Omental fat pad (tissue), 3 donors: ENCODE measurements at regions not wholly inside any gene's neighbourhood (a gene's known extent, or its start where the extent isn't known, plus 50 kb on each side); places are given as distances from the start of the nearest gene placed in this dataset.
"Not testable (repeated sequence)": the region's sequence is repeated elsewhere in the genome, so short reads cannot be mapped to it uniquely, and the experiment has no call there.

Source experiments
- ATAC-seq: fragments of 150-250 bp; one replicate; pipeline ENCODE4 v1.9.1; 2016; ENCODE audit warnings: mild to moderate bottlenecking, moderate library complexity; ENCODE audit not compliant: low FRiP score
- DNase-seq: peaks from one replicate; pipeline ENCODE4 v3.0.0-alpha.2; 2019; ENCODE audit warnings: low spot score
- CTCF ChIP-seq, 3 donors: fragments of 450-650 bp; IDR thresholded peaks; one replicate each; pipeline ENCODE4 v1.5.1; 2016 to 2017; ENCODE audit warnings: antibody characterized with exemption in 3 of 3, mild to moderate bottlenecking in 3 of 3, moderate library complexity in 2 of 3

GRCh38 chr2:183872131-183872530 lies 726.2 kb upstream of the ZNF804A start:
- ATAC-seq (no peak), DNase-seq (no peak)
- TF ChIP-seq CTCF (IDR thresholded peaks at IDR 0.05) = no peak

- no peak for TF ChIP-seq CTCF (IDR thresholded peaks at IDR 0.05)
- no peak for DNase-seq
- no peak for ATAC-seq
Observed at GRCh38 chr2:183881978-183882377, 716.4 kb upstream of the ZNF804A start.

GRCh38 chr2:183892315-183892941 lies 705.9 kb upstream of the ZNF804A start:
- DNase-seq (no peak), ATAC-seq (no peak)
- TF ChIP-seq CTCF (IDR thresholded peaks at IDR 0.05) = no peak

- no peak for TF ChIP-seq CTCF (IDR thresholded peaks at IDR 0.05)
- ATAC-seq (no peak), DNase-seq (no peak)
Observed at GRCh38 chr2:183898641-183899040, 699.7 kb upstream of the ZNF804A start.

- ATAC-seq (no peak), DNase-seq (no peak)
- no peak for TF ChIP-seq CTCF (IDR thresholded peaks at IDR 0.05)
Observed at GRCh38 chr2:183901931-183902330, 696.4 kb upstream of the ZNF804A start.

GRCh38 chr2:183903026-183903425 lies 695.3 kb upstream of the ZNF804A start:
- TF ChIP-seq CTCF (IDR thresholded peaks at IDR 0.05) = no peak
- ATAC-seq (no peak), DNase-seq (no peak)

- ATAC-seq, DNase-seq: not testable (repeated sequence)
Observed at GRCh38 chr2:183916041-183916440, 682.3 kb upstream of the ZNF804A start.
